SK-N-SH (cell line): ENCODE measurements at regions not wholly inside any gene's neighbourhood (a gene's known extent, or its start where the extent isn't known, plus 50 kb on each side); places are given as distances from the start of the nearest gene placed in this dataset.

ENCODE experiments used
- CTCF ChIA-PET: fragments of 300-600, 350-600 bp; formaldehyde crosslinking; extraction: SDS; loops from one replicate; lab custom pipeline; 2021; lab: Yijun Ruan, JAX
- POLR2A ChIA-PET: fragments of 350-600 bp; sonication (Branson Sonifier 250); formaldehyde crosslinking; extraction: SDS; loops from one replicate; lab custom pipeline; 2020; ENCODE audit warnings: antibody characterized with exemption, inconsistent platforms; lab: Yijun Ruan, JAX
- DNase-seq: peaks from one replicate; pipeline ENCODE4 v3.0.0; 2012
- H2AFZ ChIP-seq: fragments of 200-600 bp; sonication (generic); 2 replicates; pipeline ENCODE4 v1.8.1; 2016; ENCODE audit warnings: antibody characterized with exemption, mild to moderate bottlenecking, low read depth
- H3F3A ChIP-seq: fragments of 200-600 bp; sonication (generic); replicated peaks from 2 replicates; pipeline ENCODE3; 2016; ENCODE audit warnings: antibody characterized with exemption, mild to moderate bottlenecking; ENCODE audit not compliant: insufficient read depth
- H3K27ac ChIP-seq, 2 experiments: fragments of 200-500 bp in 1 of 2; fragments of 200-600 bp in 1 of 2; sonication (Bioruptor generic) in 1 of 2; sonication (generic), shearing (Covaris generic) in 1 of 2; 2 replicates each; pipeline versions ENCODE4 v1.5.1 to v1.6.1; 2014 to 2016; ENCODE audit warnings: low read depth in 2 of 2, inconsistent platforms in 1 of 2, low read length in 1 of 2, mild to moderate bottlenecking in 1 of 2, mixed read lengths in 1 of 2
- H3K27me3 ChIP-seq: fragments of 200-600 bp; sonication (generic), shearing (Covaris generic); 2 replicates; pipeline ENCODE4 v1.6.1; 2016; ENCODE audit warnings: mixed run types; ENCODE audit not compliant: insufficient read depth
- H3K36me3 ChIP-seq, 2 experiments: fragments of 200-500 bp in 1 of 2; fragments of 200-600 bp in 1 of 2; sonication (Bioruptor generic) in 1 of 2; sonication (generic) in 1 of 2; replicated peaks in 1 of 2; 2 replicates each; pipeline versions ENCODE3 to v1.5.1; 2014 to 2016; ENCODE audit warnings: low read length in 1 of 2, mild to moderate bottlenecking in 1 of 2; ENCODE audit not compliant: insufficient read depth in 2 of 2, control insufficient read depth in 1 of 2
- H3K4me1 ChIP-seq, 2 experiments: fragments of 200-500 bp in 1 of 2; fragments of 200-600 bp in 1 of 2; sonication (Bioruptor generic) in 1 of 2; sonication (generic), shearing (Covaris generic) in 1 of 2; 2 replicates each; pipeline versions ENCODE4 v1.5.1 to v1.6.1; 2014 to 2016; ENCODE audit warnings: low read depth in 1 of 2, low read length in 1 of 2, mixed run types in 1 of 2; ENCODE audit not compliant: insufficient read depth in 2 of 2, control insufficient read depth in 1 of 2
- H3K4me2 ChIP-seq: fragments of 200-600 bp; sonication (generic), shearing (Covaris generic); 2 replicates; pipeline ENCODE4 v1.6.1; 2017; ENCODE audit warnings: mixed run types
- H3K4me3 ChIP-seq, 2 experiments: fragments of 200-500 bp in 1 of 2; fragments of 200-600 bp in 1 of 2; sonication (Bioruptor generic) in 1 of 2; sonication (generic), shearing (Covaris generic) in 1 of 2; 2 replicates each; pipeline versions ENCODE4 v1.5.1 to v1.8.1; 2014 to 2016; ENCODE audit warnings: low read depth in 2 of 2, inconsistent platforms in 1 of 2, low read length in 1 of 2, mild to moderate bottlenecking in 1 of 2, mixed read lengths in 1 of 2, moderate library complexity in 1 of 2
- H3K79me2 ChIP-seq: fragments of 200-600 bp; sonication (generic); 2 replicates; pipeline ENCODE4 v1.8.1; 2017; ENCODE audit warnings: mild to moderate bottlenecking; ENCODE audit not compliant: insufficient read depth
- H3K9ac ChIP-seq: fragments of 200-600 bp; sonication (generic); 2 replicates; pipeline ENCODE4 v1.6.1; 2017; ENCODE audit warnings: mixed run types
- H3K9me2 ChIP-seq: fragments of 200-600 bp; sonication (generic); 2 replicates; pipeline ENCODE4 v1.6.1; 2017; ENCODE audit warnings: mixed run types
- H3K9me3 ChIP-seq: fragments of 200-600 bp; sonication (generic); 2 replicates; pipeline ENCODE4 v1.6.1; 2017; ENCODE audit warnings: mixed run types, mild to moderate bottlenecking, moderate library complexity
- H4K20me1 ChIP-seq: fragments of 200-600 bp; sonication (generic); 2 replicates; pipeline ENCODE4 v1.6.1; 2017; ENCODE audit warnings: mild to moderate bottlenecking, mixed run types; ENCODE audit not compliant: insufficient read depth
- GABPA ChIP-seq: IDR thresholded peaks from 2 replicates; pipeline ENCODE4 v1.4.0; 2012; ENCODE audit warnings: low read depth, mild to moderate bottlenecking
- GATA2 ChIP-seq: sonication (generic); formaldehyde crosslinking; IDR thresholded peaks from 2 replicates; pipeline ENCODE4 v1.5.0; 2020; ENCODE audit warnings: mild to moderate bottlenecking, missing genetic modification reagents
- JUND ChIP-seq: IDR thresholded peaks from 2 replicates; pipeline ENCODE4 v1.4.0; 2012
- MEF2A ChIP-seq: IDR thresholded peaks from 2 replicates; pipeline ENCODE4 v1.4.0; 2012; ENCODE audit warnings: low read depth, borderline replicate concordance
- MXI1 ChIP-seq: IDR thresholded peaks from 2 replicates; pipeline ENCODE4 v1.6.1; 2012; ENCODE audit warnings: mild to moderate bottlenecking, low read depth, low read length, improper control_type of control experiment
- RAD21 ChIP-seq: IDR thresholded peaks from 2 replicates; pipeline ENCODE4 v1.6.1; 2012; ENCODE audit warnings: mild to moderate bottlenecking, low read length
- RCOR1 ChIP-seq: fragments of 150-350 bp; IDR thresholded peaks from 2 replicates; pipeline ENCODE4 v1.6.1; 2017; ENCODE audit warnings: antibody characterized with exemption, low read length
- RFX5 ChIP-seq: IDR thresholded peaks from 2 replicates; pipeline ENCODE4 v1.6.1; 2012; ENCODE audit warnings: mild to moderate bottlenecking, improper control_type of control experiment, low read length
- SIN3A ChIP-seq: IDR thresholded peaks from 2 replicates; pipeline ENCODE4 v1.6.1; 2012; ENCODE audit warnings: low read depth, mild to moderate bottlenecking, low read length, moderate library complexity, borderline replicate concordance
- TCF12 ChIP-seq: IDR thresholded peaks from 2 replicates; pipeline ENCODE4 v1.4.0; 2012
- YY1 ChIP-seq: IDR thresholded peaks from 2 replicates; pipeline ENCODE4 v1.4.0; 2012; ENCODE audit warnings: low read depth, mild to moderate bottlenecking
- WGBS: methylation state at CpG from one replicate; pipeline ENCODE4 v1.1.6; 2017; ENCODE audit warnings: low lambda C conversion rate; 5-methylcytosine and 5-hydroxymethylcytosine counted together
- TF ChIP-seq, protein P1 (sequence below): IDR thresholded peaks from 2 replicates; pipeline ENCODE4 v1.4.0; 2012; ENCODE audit warnings: low read depth
- TF ChIP-seq, protein P2 (sequence below): IDR thresholded peaks from 2 replicates; pipeline ENCODE4; 2012

DNA sequence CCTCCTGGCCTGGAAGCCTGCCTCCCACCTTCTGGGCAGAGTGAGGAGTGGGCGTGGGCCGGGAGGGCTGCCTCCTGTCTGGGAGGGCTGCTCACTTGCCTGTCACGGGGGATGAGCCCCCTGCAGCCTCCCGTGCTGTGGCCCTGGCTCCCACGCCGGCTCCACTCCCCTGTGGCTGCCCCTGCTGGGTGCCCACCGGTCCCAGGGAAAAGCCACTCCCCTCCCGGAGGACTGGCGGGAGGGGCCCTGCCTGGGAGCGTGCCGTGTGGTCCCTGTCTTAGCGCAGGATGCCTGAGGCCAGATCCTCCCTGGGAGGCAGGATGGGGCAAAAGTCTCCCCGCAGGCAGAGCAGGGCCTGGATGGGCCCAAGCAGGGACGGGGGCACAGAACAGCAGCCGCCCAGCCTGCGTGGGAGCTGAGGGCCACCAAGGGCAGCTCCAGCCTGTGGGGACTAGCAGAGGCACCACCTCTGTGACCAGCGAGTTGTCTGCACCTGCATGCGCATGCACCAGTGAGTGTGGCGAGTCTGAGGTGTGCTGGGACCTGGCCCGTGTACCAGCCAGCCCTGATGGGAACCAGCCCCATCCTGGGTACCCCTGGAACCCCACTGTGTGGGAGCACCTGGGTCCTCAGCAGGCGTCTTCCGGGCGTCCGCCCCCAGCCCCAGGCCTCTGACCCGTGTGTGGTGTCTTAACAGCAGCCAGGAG, 339.9 kb downstream of the SEC14L1 start:
- ChIA-PET POLR2A (interaction anchor here (1.8 kb wide), 1 partner anchor 29 kb away, joined by 4 read pairs; no protein-coding TSS in a partner anchor), CTCF (interaction anchor here (0.8 to 3.9 kb wide), 4 partner anchors 14 to 52 kb away, joined by 3 to 37 read pairs (median 18); no protein-coding TSS in a partner anchor)
- Histone ChIP-seq H3K27ac (peak overlapping the region in 1 of 2 experiments; percentile 87; a peak in 2 of 4 replicates), H3F3A (peaks cover 15% of the 10 kb centered on the region), H3K4me3 (no peak overlapping the region), H3K9me3 (no peaks in the 10 kb centered on the region), H3K4me2 (no peak overlapping the region), H3K36me3 (peaks cover 8 to 14% of the 10 kb centered on the region in 2 experiments), H2AFZ (no peak overlapping the region), H3K27me3 (no peaks in the 10 kb centered on the region), H3K9me2 (no peaks in the 10 kb centered on the region), H4K20me1 (peaks cover 92% of the 10 kb centered on the region), H3K79me2 (peaks cover 90% of the 10 kb centered on the region), H3K4me1 (peaks cover 30 to 56% of the 10 kb centered on the region in 2 experiments), H3K9ac (no peak overlapping the region)
- peak; percentile 75 for DNase-seq
- TF ChIP-seq MEF2A (no peak), GATA2 (peak; percentile 26; the same call in 1 of the 2 replicates)
- 89% methylated on average over 16 of the region's 25 CpGs for WGBS

DNA sequence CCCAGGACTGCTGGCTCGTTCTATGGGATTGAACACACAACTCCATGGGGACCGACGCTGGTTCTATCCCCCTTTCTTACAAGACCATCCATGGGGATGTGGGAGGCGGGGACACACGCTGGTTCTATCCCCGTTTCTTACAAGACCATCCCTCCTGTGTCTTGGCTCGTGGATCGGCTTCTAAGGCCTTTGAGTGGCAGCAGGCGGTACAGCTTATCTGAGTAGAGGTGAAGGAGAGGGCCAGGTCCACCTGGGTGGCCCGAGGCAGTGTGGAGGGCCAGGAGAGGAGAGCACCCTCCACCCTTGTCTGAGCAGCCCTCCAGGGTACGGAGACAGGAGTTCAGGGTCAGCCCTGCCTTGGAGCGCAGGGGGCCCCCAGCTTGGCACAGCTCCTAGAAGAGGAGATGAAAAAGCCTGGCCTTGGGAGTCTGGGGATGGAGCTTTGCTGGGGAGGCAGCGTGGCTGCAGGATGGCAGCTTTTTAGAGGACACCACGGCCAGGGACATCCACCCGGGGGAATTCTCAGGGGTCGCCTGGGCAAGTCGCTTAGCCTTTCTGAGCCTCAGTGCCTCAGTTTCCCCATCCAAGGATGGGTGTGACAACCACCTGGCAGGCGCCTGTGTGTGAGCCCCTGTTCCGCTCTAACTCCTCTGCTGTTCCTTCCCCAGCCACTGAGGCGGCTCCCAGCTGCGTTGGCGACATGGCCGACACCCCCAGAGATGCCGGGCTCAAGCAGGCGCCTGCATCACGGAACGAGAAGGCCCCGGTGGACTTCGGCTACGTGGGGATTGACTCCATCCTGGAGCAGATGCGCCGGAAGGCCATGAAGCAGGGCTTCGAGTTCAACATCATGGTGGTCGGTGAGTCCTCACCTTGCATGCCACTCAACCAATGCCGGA, 341.0 kb downstream of the SEC14L1 start:
- Histone ChIP-seq H3K9me3 (no peaks in the 10 kb centered on the region), H3K79me2 (peaks cover 84% of the 10 kb centered on the region), H3K27me3 (no peaks in the 10 kb centered on the region), H3K4me3 (no peak overlapping the region), H3K9ac (no peak overlapping the region), H3F3A (peaks cover 12% of the 10 kb centered on the region), H4K20me1 (peaks cover 91% of the 10 kb centered on the region), H3K4me2 (no peak overlapping the region)
- CTCF ChIA-PET, result interaction anchor here (0.8 to 3.9 kb wide), 8 partner anchors 13 to 150 kb away, joined by 3 to 37 read pairs (median 4); no protein-coding TSS in a partner anchor
- 96% methylated on average over 22 of the region's 35 CpGs for WGBS
- POLR2A ChIA-PET, result interaction anchor here (1.8 kb wide), 2 partner anchors 30 kb away, joined by 4 to 7 read pairs; no protein-coding TSS in a partner anchor
- TF ChIP-seq YY1, result no peak
- TF ChIP-seq, protein P1, sequence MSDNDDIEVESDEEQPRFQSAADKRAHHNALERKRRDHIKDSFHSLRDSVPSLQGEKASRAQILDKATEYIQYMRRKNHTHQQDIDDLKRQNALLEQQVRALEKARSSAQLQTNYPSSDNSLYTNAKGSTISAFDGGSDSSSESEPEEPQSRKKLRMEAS, result no peak
- no peak for TF ChIP-seq JUND
- no peak for TF ChIP-seq GABPA
- no peak for TF ChIP-seq SIN3A
- TF ChIP-seq TCF12, result no peak
- TF ChIP-seq, protein P2, sequence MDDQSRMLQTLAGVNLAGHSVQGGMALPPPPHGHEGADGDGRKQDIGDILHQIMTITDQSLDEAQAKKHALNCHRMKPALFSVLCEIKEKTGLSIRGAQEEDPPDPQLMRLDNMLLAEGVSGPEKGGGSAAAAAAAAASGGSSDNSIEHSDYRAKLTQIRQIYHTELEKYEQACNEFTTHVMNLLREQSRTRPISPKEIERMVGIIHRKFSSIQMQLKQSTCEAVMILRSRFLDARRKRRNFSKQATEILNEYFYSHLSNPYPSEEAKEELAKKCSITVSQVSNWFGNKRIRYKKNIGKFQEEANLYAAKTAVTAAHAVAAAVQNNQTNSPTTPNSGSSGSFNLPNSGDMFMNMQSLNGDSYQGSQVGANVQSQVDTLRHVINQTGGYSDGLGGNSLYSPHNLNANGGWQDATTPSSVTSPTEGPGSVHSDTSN, result no peak
- TF ChIP-seq GATA2, result no peak
- no peak for TF ChIP-seq RAD21
- TF ChIP-seq MXI1, result no peak
- TF ChIP-seq RFX5, result no peak
- no peak for TF ChIP-seq RCOR1
- TF ChIP-seq, all 33 proteins: peak for 0
- peaks cover 20 to 45% of the 10 kb centered on the region in 2 experiments for H3K4me1 ChIP-seq
- H3K36me3 ChIP-seq, result peaks cover 11 to 14% of the 10 kb centered on the region in 2 experiments
- no peaks in the 10 kb centered on the region for H3K9me2 ChIP-seq
- H3K27ac ChIP-seq, result peak overlapping the region in 1 of 2 experiments; percentile 87; a peak in 1 of 4 replicates
- DNase-seq, result no peak
- no peak overlapping the region for H2AFZ ChIP-seq
